H54 (cell line): ENCODE measurements at regions not wholly inside any gene's neighbourhood (a gene's known extent, or its start where the extent isn't known, plus 50 kb on each side); places are given as distances from the start of the nearest gene placed in this dataset.

Source experiments
- DNase-seq: peaks from one replicate; pipeline ENCODE4 v3.0.0; 2011; ENCODE audit warnings: low spot score, mixed read lengths; ENCODE audit not compliant: insufficient read length
- FAIRE-seq: peaks from 3 replicates; lab custom pipeline; 2011; peaks lifted over from hg19 to GRCh38; lab: Jason Lieb, UNC
- POLR2A ChIP-seq: IDR thresholded peaks from 2 replicates; pipeline ENCODE4 v1.6.1; 2011; ENCODE audit warnings: low read depth, mild to moderate bottlenecking, low read length

DNA sequence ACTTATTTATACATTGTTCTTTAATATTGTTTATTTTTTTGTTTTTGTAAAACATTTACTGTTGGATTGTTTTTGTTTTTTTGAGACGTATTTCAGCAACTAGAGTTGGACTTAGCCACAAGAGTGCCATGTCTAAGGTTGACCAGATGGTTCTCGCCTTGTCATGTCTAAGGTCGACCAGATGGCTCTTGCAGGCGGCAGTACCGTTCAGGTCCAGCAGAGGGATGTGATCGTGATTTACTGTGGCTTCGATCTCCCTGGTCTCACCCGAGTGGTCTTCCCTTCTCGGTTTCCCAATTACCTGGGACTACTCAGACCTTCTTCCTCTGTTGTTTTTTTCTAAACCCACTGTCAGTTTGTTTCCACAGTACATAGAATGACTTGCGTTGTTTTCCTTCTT, 1438.6 kb downstream of the UQCRFS1 start:
- DNase-seq (no peak), FAIRE-seq (no peak)
- no peak for TF ChIP-seq POLR2A

GRCh38 chr19:27773318-27774094, 1439.4 kb downstream of the UQCRFS1 start:
- DNase-seq: no peak
- no peak for FAIRE-seq
- no peak for TF ChIP-seq POLR2A

DNA sequence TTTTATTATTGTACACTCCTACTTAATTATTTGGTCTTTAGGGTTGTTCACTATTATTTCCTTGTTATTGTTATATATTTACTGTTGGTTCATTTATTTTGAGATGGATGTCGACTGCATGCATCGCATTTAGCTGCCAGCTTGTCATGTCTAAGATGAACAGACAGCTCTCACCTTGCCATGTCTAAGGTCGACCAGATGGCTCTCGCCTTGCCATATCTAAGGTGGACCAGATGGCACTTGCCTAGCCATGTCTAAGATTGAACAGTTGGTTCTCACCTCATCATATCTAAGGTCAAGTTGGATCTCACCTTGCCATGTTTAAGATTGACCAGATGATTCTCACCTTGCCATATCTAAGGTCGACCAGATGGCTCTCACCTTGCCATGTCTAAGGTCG, 1440.9 kb downstream of the UQCRFS1 start:
- no peak for DNase-seq
- FAIRE-seq: no peak
- TF ChIP-seq POLR2A: no peak

DNA sequence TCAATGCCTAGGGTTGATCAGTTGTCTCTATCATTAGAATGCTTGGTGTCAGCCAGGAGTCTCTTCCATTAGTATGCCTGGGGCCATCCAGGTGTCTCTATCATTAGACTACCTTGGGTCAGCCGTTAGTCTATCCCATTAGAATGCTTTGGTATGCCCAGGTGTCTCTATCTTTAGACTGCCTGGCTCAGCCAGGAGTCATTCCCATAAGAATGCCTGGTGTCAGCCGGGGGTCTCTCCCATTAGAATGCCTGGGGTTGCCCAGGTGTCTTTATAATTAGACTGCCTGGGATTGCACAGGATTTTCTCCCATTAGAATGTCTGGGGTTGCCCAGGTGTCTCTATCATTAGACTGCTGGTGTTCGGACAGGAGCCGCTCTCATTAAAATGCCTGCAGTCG, 1442.9 kb downstream of the UQCRFS1 start:
- no peak for TF ChIP-seq POLR2A
- no peak for DNase-seq
- no peak for FAIRE-seq

DNA sequence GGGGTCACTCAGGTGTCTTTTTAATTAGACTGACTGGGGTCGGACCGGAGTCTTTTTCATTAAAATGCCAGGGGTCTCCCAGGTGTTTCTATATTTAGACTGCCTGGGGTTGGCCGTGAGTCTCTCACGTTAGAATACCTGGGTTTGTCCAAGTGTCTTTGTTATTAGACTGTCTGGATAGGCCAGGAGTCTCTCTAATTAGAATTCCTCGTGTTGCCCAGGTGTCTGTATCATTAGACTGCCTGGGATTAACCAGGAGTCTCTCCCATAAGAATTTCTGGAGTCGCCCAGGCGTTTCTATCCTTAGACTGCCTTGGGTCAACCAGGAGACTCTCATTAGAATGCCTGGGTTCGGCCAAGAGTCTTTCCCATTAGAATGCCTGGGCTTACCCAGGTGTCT, 1445.7 kb downstream of the UQCRFS1 start:
- FAIRE-seq (no peak), DNase-seq (no peak)
- no peak for TF ChIP-seq POLR2A

DNA sequence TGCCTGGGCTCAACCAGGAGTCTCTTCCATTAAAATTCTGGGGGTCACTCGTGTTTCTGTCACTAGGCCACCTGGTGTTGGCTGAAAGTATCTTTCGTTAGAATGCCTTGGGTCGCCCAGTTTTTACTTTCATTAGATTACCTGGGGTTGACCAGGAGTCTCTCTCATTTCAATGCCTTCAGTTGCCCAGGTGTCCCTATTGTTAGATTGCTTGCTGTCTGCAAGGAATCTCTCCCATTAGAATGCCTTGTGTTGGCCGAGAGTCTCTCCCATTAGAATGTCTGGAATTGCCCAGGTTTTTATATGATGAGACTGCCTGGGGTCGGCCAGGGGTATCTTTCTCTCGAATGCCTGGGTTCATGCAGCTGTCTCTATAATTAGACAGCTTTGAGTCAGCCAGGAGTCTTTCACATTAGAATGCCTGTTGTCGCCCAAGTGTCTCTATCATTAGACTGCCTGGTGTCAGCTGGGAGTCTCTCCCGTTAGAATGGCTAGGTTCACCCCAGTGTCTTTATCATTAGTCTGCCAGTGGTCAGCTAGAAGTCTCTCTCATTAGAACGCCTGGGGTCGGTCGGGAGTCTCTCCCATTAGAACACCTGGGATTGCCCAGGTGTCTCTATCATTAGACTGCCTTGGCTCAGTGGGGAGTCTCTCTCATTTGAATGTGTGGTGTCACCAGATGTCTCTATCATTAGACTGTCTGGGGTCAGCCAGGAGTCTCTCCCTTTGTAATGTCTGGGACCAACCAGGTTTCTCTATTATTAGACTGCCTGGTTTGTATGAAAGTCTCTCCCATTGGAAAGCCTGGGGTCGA, 1446.8 kb downstream of the UQCRFS1 start:
- no peak for FAIRE-seq
- TF ChIP-seq POLR2A: no peak

GRCh38 chr19:27765397-27765796, 1447.6 kb downstream of the UQCRFS1 start:
- no peak for TF ChIP-seq POLR2A
- no peak for DNase-seq
- FAIRE-seq: no peak

More for the DNA sequence above, 1446.8 kb downstream of the UQCRFS1 start:
- no peak for DNase-seq

- FAIRE-seq: no peak
- TF ChIP-seq POLR2A: no peak
- DNase-seq: no peak
These were observed 1448.7 kb downstream of the UQCRFS1 start for GRCh38 chr19:27764186-27764804.

DNA sequence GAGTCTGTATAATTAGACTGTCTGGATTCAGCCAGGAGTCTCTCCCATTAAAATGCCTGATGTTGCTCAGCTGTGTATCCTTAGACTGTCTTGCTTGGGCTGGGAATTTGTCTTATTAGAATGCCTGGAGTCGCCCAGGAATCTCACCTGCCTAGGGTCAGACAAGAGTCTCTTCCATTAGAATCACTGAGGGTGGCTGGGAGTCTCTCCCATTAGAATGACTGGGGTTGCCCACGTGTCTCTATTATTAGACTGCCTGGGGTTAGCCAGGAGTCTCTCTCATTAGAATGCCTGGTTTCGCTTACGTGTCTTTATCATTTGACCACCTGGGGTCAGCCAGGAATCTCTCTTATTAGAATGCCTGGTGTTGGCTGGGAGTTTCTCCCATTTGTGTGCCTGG, 1450.0 kb downstream of the UQCRFS1 start:
- FAIRE-seq: no peak
- TF ChIP-seq POLR2A: no peak
- DNase-seq: no peak

GRCh38 chr19:27759896-27760295, 1453.1 kb downstream of the UQCRFS1 start:
- FAIRE-seq (no peak), DNase-seq (no peak)
- no peak for TF ChIP-seq POLR2A

- no peak for TF ChIP-seq POLR2A
- FAIRE-seq (no peak), DNase-seq (no peak)
These were observed 1454.1 kb downstream of the UQCRFS1 start for GRCh38 chr19:27758626-27759505.

DNA sequence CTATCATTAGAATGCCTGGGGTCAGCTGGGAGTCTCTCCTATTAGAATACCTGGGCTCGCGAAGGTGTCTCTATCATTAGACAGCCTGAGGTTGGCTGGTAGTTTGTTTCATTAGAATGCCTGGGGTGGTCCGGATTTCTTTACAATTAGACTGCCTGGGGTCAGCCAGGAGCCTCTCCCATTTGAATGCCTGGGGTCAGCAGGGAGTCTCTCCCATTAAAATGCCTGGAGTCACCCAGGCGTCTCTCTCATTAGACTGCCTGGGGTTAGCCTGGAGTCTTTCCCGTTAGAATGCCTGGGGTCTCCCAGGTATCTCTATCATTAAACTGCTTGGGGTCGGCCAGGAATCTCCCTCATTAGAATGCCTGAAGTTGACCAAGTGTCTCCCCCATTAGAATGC, 1458.3 kb downstream of the UQCRFS1 start:
- no peak for TF ChIP-seq POLR2A

GRCh38 chr19:27753622-27754021, 1459.3 kb downstream of the UQCRFS1 start:
- TF ChIP-seq POLR2A: no peak
- no peak for DNase-seq
- FAIRE-seq: no peak

More for the DNA sequence above, 1458.3 kb downstream of the UQCRFS1 start:
- DNase-seq: no peak
- FAIRE-seq: no peak
